CD4-positive, alpha-beta T cell treated with Interleukin-4 for 4 hours (primary cell): ENCODE measurements at regions not wholly inside any gene's neighbourhood (a gene's known extent, or its start where the extent isn't known, plus 50 kb on each side); places are given as distances from the start of the nearest gene placed in this dataset.

Experiments used
- DNase-seq: peaks from one replicate; pipeline ENCODE4 v3.0.0-alpha.2; 2020

DNA sequence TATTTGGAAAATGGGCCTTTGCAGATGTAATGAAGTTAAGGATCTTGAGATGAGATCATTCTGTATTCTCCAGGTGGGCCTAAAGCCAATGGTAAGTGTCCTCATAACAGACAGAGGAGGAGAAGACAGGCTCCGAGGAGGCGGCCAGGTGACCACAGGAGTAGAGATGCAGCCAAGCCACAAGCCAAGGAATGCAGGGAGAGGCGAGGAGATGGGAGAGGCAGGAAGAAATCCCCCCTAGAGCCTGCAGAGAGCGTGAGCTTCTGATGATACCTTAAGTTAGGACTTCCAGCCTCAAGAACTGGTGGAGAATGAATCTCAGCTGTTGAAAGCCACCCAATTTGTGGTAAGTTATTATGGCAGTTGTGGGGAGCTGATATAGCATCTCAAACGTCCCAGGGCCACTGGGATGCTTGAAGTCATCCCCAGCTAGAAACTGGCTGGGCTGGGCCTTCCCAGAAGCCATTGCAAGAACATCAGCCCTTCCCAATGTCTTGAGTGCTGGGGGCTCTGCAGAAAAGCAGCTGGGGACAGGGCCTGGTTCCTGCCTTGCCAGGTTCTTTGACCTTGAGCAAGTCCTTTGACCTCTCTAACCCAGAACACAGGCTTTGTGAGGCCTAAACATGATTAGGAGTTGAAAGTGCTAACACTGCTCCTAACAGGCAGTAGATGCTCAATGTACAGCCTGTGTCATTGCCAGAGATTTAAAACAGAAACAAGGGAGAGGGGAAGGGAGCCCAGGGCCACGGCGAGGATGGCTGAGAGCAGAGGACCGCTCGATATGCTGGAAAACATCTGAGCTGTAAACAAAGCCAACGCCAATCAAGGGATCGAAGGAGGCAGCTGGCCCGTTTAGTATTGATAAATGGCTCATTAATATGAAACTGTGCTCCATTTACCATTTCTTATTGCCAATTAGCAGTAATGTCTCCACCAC is 632.3 kb downstream of the TBC1D22A start:
- DNase-seq, result no peak

- DNase-seq, result no peak
Observed at GRCh38 chr22:47393191-47393590, 630.7 kb downstream of the TBC1D22A start.

- no peak for DNase-seq
Observed at GRCh38 chr22:47392729-47393128, 630.3 kb downstream of the TBC1D22A start.

- DNase-seq, result no peak
Observed at GRCh38 chr22:47392054-47392347, 629.6 kb downstream of the TBC1D22A start.

- DNase-seq, result no peak
Observed at GRCh38 chr22:47391169-47392053, 629.0 kb downstream of the TBC1D22A start.

DNA sequence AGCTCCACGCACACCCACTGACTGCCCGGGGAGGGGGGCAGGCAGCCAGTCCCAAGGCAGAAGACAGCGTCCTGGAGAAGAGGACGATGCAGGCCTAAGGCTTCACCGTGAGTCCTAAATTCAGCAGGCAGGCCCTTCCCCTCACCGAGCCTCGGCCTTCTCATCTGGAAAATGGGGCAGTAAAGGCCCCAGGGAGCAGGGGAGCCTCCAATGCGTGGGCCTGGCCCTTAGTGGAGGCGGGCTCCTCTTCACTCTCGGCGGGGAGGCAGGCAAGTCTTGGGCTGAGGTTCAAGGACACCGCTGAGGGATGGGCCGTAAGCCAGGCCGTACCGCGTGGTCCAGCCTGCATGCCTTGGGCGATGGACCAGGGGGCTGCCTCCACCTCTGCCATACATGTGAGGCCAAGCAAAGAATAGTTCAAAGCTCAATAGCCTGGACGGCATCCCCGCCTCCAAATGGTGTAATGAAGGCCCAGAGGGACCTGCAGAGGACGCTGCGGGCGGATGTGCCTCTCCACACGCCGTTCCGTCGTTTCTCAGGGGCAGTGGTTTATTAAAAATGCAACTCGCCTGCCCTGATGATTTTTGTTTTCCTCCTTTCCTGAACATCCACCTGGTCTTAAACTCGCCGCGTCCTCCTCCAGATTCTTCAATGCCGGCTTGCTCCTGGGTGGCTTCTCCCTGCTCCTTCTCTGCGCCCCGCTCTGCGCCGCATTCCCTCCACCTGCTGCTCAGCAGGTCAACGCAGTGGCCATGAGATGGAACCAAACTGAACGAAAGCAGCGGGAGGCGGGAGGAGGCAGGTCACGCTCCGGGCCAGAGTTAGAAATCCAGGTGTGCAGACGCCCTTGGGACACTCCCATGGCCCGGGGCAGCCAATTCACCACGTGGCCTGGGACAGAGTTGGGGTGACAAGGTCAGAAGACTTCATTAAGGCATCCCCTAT is 627.8 kb downstream of the TBC1D22A start:
- no peak for DNase-seq

DNA sequence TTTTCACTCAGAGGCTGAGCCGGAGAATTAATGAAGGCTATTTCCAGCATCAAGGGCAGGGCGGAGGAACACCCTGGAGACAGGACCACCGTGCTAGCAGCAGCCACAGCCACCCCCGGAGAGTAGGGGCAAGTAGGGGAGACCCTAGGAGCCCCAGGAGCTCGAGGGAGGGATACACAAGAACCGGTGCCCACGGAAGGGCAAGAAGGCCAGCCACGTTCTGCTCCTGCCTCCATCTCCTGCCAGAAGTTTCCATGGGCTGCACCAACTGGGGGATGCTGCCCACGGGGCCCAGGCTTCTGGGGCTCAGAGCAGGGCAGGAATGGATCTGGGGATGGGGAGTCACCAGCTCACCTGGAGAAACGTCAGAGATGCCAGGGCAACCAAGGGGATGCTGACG is 626.8 kb downstream of the TBC1D22A start:
- DNase-seq, result no peak

DNA sequence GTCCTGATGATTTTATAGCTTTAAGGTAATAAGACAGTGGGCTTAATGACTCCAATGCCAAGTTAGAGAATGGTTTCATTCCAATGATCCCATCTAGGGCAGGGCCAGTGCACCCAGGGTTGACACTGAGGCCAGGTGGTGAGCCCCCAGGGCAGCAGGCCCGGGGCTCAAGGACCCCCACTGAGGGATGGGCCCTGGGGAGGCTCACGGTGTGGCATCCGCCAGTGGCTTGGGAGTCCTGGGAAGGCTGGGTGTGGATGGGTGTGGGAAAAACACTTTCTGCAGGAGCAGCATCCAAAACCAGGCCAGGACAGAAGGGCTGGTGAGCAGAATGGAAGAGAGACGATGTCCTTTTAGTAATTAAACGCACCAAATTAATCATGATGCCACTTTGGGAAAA is 626.3 kb downstream of the TBC1D22A start:
- no peak for DNase-seq

DNA sequence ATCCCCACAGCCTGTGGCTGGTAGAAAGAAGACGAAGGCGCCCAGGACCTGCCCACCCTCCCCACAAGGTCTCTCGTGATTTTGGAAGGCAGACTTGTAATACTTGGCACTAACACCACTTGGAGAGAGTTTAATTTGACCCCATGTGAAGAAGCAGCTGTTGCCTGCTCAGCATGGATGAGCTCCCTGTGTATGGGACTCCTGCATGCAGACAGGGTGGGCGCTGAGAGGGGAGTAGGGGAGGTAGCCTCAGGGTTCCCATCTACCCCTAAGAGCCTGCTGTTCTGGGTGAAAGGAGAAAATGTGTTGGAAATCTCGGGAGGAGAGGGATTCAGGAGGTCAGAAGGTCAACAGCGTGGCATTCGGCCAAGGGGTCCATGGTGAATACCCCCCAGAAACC is 625.9 kb downstream of the TBC1D22A start:
- DNase-seq, result no peak

DNA sequence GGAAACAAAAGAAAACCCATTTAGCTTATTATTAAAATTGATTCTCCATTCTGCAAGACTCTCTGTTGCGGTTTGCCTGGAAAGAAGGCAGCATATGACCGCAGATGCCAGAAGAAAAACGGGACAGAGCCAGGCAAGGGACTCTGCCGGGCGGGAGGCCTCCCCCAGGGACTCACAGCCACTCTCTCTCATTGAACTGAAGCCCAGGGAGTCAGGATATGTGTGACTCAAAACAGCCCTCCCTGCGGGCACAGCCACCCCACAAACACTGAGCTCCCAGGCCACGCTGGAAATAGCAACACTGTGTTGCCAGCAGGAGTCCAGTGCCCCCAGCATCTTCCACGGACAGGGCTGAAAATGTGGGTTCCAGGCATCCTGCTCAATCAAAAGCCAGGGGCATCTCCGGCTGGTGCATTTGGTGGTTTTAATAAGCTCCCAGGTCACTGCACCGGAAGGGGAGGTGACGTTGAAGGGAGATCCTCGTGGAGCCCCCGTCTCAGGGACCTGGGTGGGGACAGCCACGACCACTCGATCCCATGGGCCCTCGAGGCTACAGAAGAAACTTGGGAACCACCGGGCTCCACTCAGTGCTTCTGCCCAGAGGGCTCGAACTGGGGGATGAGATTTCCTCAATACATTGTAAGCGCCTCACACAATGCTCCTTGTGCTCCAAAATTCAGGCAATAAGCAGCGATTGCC is 624.5 kb downstream of the TBC1D22A start:
- no peak for DNase-seq

DNA sequence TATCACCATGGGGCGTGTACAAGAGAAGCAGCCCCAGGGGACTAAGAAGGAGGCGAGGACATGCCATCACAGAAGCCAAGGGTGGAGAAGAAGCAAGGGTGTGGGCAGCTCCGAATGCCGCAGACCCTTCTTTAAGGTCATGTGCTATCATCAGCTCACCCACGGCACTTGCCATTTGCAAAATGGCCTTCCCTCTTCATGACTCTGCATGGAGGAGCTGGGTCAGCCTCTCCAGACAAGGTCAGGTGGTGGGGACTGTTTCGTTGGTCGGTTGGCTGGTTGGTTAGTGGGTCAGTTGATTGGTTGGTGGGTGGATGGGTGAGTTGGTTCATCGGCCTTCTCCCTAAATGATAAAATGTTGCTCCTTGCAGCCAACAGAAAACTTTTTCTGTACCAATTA is 622.5 kb downstream of the TBC1D22A start:
- DNase-seq, result no peak

DNA sequence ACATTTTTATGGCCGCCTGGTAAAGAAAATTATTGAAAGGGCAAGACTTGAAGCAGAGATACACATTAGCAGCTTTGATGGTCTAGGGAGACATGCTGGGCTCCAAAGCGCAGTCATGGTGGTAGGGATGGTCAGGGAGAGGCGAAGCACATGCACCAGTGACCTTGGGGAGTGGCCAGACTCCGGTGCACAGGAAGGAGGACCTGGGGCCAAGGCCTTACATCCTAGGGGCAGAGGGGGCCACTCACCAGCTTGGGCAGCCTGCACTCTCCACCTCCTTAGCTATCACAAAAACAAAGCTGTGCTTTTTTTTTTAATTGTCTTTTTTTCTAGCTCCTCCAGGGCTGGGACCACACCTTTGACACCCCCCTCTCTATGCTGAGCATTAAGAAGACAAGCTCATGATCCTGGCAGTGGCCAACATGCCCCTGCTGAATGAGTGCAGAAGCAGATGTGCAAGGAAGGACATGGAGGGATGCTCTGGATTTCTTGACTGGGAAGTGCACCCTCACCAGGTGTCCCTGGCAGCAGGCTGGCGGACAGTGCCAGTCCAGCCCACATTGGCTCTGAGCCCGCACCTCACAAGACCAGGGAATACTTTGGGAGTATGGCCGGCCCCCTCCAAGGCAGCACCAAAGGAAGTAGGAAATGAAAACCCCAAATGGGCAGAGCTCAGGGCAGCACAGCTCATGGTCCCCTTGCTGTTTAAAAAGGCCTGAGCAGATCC is 619.9 kb downstream of the TBC1D22A start:
- no peak for DNase-seq

GRCh38 chr22:47381240-47381639 is 618.8 kb downstream of the TBC1D22A start:
- no peak for DNase-seq

GRCh38 chr22:47380692-47381091 is 618.2 kb downstream of the TBC1D22A start:
- DNase-seq, result no peak

GRCh38 chr22:47379037-47379436 is 616.6 kb downstream of the TBC1D22A start:
- no peak for DNase-seq

DNA sequence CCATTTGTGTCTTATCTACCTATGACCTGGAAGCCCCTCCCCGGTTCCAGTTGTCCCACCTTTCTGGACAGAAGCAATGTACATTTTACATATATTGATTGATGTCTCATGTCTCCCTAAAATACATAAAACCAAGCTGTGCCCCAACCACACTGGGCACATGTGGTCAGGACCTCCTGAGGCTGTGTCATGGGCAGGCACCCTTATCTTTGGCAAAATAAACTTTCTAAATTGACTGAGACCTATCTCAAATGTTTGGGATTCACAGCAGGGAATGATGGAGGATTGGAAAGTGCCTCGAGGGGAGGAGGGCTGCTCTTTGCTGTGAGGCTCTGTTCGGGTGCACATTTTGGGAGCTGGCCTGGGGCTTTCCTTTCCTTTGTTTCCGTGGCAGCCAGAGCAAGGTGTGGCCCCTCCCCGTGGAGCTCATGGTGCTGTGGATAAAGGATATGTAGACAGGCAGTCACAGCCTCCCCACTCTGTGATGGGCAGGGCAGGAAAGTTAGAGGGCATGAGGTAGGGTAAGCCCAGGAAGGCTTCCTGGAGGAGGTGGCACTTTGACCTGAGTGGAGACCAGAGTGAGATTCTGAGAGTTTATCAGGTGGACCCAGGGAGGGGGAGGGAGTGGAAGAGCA is 615.6 kb downstream of the TBC1D22A start:
- no peak for DNase-seq

- no peak for DNase-seq
Observed at GRCh38 chr22:47376901-47377505, 614.6 kb downstream of the TBC1D22A start.

DNA sequence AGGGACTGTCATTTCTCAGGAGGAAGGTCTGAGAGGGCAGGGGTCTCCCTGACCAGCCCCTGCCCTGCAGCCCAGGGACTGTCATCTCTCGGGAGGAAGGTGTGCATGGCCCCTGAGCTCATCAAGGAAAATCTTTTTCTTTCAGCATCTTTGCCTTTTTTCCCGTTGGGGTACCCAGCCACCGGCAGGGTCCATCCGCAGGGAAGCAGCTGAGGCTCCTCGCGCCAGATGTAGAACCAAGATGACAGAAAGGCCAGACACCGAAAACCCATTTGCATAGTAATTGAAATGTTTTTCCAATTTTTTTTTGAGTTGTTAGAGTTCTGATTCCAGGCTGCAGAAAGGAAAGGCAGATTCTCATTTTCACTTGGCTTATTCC is 613.9 kb downstream of the TBC1D22A start:
- no peak for DNase-seq

DNA sequence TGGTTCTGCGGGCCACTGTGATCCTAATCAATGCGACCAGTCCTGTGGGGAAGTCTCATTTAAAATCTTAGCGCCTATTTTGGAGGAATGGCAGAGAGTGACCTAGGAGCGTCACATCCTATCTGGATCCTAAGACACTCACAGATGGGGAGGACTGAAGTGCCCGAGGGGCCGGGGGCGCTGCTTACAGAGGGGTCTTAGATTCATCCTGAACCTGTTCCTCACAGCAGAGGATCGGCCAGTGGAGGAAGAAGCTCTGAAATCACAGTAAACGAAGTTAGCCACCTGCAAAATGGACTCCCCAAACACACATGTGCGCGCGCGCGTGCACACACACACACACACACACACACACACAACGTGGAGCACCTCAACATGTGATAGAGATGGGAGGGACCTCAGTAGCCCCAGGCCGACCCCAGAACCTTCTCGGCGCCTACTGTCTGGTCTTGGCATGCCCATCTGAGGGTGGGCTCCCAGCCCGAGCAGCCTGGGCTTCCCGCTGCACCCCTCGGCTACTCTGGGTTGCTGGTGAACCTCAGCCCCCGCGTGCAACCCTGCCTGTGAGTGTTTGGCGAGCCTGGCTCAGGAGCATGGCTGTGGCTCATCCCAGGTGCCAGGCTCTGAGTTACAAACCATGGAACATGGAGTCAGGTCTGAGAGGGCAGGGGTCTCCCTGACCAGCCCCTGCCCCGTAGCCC is 613.3 kb downstream of the TBC1D22A start:
- DNase-seq, result no peak
